ENCODE measurements at regions not wholly inside any gene's neighbourhood (a gene's known extent, or its start where the extent isn't known, plus 50 kb on each side); places are given as distances from the start of the nearest gene placed in this dataset.
"Not testable (repeated sequence)": the region's sequence is repeated elsewhere in the genome, so short reads cannot be mapped to it uniquely, and the experiment has no call there.

DNA sequence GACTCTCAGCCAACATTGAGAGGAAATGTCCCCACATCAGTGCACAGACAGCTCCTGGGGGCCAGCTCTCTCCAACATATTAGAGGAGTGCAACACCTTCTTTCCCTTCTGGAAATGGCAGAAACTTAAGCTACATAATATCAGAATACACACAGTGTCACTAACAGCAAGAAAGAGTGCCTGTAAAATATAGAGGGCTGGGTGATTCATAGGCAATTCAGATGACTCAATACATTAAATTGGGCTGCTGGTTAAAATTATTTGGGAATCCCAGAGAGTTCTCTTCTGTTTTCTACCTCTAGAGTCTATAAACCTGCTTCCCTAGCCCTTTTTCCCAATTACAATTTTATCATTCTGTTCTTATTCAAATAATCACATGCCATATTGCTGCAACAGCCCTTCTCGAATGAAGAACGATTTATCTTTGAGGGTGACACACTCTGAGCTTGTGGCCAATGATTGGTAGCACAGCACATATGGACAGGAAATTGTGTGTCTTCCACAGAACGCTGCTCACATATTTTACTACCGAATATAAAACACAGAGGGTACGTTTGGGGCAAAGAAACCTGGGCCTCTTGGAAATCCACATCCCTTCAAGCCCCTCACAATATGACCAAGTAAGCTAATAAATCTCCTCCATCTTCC, 381.2 kb downstream of the MBD2 start:
- no peak for DNase-seq (ENCODE audit: low read depth, low spot score)
- Mint-ChIP-seq H3K27me3 (ENCODE audit: low read depth) (no peaks in the 10 kb centered on the region), H3K27ac (ENCODE audit: unreplicated experiment) (no peak overlapping the region), H3K4me3 (no peak overlapping the region), H3K4me1 (no peaks in the 10 kb centered on the region), H3K9me3 (peaks cover 2% of the 10 kb centered on the region), H3K36me3 (ENCODE audit: low read depth) (no peaks in the 10 kb centered on the region)
- TF ChIP-seq, protein P1, sequence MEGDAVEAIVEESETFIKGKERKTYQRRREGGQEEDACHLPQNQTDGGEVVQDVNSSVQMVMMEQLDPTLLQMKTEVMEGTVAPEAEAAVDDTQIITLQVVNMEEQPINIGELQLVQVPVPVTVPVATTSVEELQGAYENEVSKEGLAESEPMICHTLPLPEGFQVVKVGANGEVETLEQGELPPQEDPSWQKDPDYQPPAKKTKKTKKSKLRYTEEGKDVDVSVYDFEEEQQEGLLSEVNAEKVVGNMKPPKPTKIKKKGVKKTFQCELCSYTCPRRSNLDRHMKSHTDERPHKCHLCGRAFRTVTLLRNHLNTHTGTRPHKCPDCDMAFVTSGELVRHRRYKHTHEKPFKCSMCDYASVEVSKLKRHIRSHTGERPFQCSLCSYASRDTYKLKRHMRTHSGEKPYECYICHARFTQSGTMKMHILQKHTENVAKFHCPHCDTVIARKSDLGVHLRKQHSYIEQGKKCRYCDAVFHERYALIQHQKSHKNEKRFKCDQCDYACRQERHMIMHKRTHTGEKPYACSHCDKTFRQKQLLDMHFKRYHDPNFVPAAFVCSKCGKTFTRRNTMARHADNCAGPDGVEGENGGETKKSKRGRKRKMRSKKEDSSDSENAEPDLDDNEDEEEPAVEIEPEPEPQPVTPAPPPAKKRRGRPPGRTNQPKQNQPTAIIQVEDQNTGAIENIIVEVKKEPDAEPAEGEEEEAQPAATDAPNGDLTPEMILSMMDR (conservative IDR thresholded peaks at IDR 0.05) = no peak

- no peaks in the 10 kb centered on the region for H3K4me1 Mint-ChIP-seq
- H3K27ac Mint-ChIP-seq (ENCODE audit: unreplicated experiment) = no peak overlapping the region
- TF ChIP-seq, protein P1 (conservative IDR thresholded peaks at IDR 0.05) = no peak
- H3K9me3 Mint-ChIP-seq = peaks cover 8% of the 10 kb centered on the region
- no peak overlapping the region for H3K4me3 Mint-ChIP-seq
- H3K36me3 Mint-ChIP-seq (ENCODE audit: low read depth) = peaks cover 4% of the 10 kb centered on the region
- H3K27me3 Mint-ChIP-seq (ENCODE audit: low read depth) = no peaks in the 10 kb centered on the region
- DNase-seq (ENCODE audit: low read depth, low spot score) = no peak
These were observed 385.7 kb downstream of the MBD2 start for GRCh38 chr18:53838746-53839145.

GRCh38 chr18:53821141-53821540, 403.3 kb downstream of the MBD2 start:
- not testable (repeated sequence) for H3K4me3 Mint-ChIP-seq; DNase-seq (ENCODE audit: low read depth, low spot score); H3K27ac Mint-ChIP-seq (ENCODE audit: unreplicated experiment); H3K4me1 Mint-ChIP-seq; H3K36me3 Mint-ChIP-seq (ENCODE audit: low read depth); H3K27me3 Mint-ChIP-seq (ENCODE audit: low read depth)
- peaks cover 13% of the 10 kb centered on the region for H3K9me3 Mint-ChIP-seq

GRCh38 chr18:53819671-53820070, 404.8 kb downstream of the MBD2 start:
- Mint-ChIP-seq H3K27me3 (ENCODE audit: low read depth) (no peaks in the 10 kb centered on the region), H3K4me3 (no peak overlapping the region), H3K36me3 (ENCODE audit: low read depth) (peaks cover 5% of the 10 kb centered on the region), H3K9me3 (peaks cover 7% of the 10 kb centered on the region), H3K27ac (ENCODE audit: unreplicated experiment) (no peak overlapping the region), H3K4me1 (no peaks in the 10 kb centered on the region)
- TF ChIP-seq, protein P1 (conservative IDR thresholded peaks at IDR 0.05) = no peak
- DNase-seq (ENCODE audit: low read depth, low spot score) = no peak

GRCh38 chr18:53819174-53819573, 405.3 kb downstream of the MBD2 start:
- Mint-ChIP-seq H3K4me1 (no peaks in the 10 kb centered on the region), H3K27me3 (ENCODE audit: low read depth) (no peaks in the 10 kb centered on the region), H3K4me3 (no peak overlapping the region)

More at GRCh38 chr18:53819174-53819573, 405.3 kb downstream of the MBD2 start:
- peaks cover 7% of the 10 kb centered on the region for H3K9me3 Mint-ChIP-seq
- H3K36me3 Mint-ChIP-seq (ENCODE audit: low read depth) = peaks cover 5% of the 10 kb centered on the region
- TF ChIP-seq, protein P1 (conservative IDR thresholded peaks at IDR 0.05) = no peak
- no peak for DNase-seq (ENCODE audit: low read depth, low spot score)
- H3K27ac Mint-ChIP-seq (ENCODE audit: unreplicated experiment) = no peak overlapping the region

Measured in neural crest cell (in vitro differentiated cells).